IMR-90 (cell line): ENCODE measurements at regions not wholly inside any gene's neighbourhood (a gene's known extent, or its start where the extent isn't known, plus 50 kb on each side); places are given as distances from the start of the nearest gene placed in this dataset.

Experiments
- ATAC-seq: fragments of 200-7000 bp; cut with Tn5 transposase; 2 replicates; pipeline ENCODE4 v1.9.1; 2020; ENCODE audit warnings: low read depth, mild to moderate bottlenecking, moderate library complexity
- BruUV-seq: library from RNA; stranded (reverse); fragments of 400-500 nt; replicated peaks from 2 replicates; lab custom pipeline; 2021; lab: Mats Ljungman, UMichigan
- CTCF ChIA-PET: fragments of 300-600 bp; formaldehyde crosslinking; extraction: SDS; loops from one replicate; lab custom pipeline; 2021; ENCODE audit warnings: antibody characterized with exemption; lab: Yijun Ruan, JAX
- POLR2A ChIA-PET: fragments of 300-600 bp; sonication (Branson Sonifier 250); formaldehyde crosslinking; loops from one replicate; lab custom pipeline; 2022; ENCODE audit warnings: antibody characterized with exemption; ENCODE audit not compliant: unreplicated experiment; lab: Charles Lee
- DNase-seq: peaks from one replicate; pipeline ENCODE4 v3.0.0; 2013
- H2AFZ ChIP-seq: replicated peaks from 2 replicates; pipeline ENCODE3; 2013; ENCODE audit warnings: low read length, mild to moderate bottlenecking; ENCODE audit not compliant: poor library complexity
- H2AK5ac ChIP-seq: 2 replicates; pipeline ENCODE4 v1.6.1; 2013; ENCODE audit warnings: low read depth, low read length, inconsistent platforms
- H2AK9ac ChIP-seq: replicated peaks from 2 replicates; pipeline ENCODE3; 2013; ENCODE audit warnings: mild to moderate bottlenecking, low read depth, low read length, moderate library complexity; ENCODE audit not compliant: poor library complexity
- H2BK120ac ChIP-seq: 2 replicates; pipeline ENCODE4 v1.6.1; 2013; ENCODE audit warnings: low read depth, low read length, inconsistent platforms
- H2BK15ac ChIP-seq: 3 replicates; pipeline ENCODE4 v1.6.1; 2013; ENCODE audit warnings: low read depth, low read length, inconsistent platforms
- H2BK20ac ChIP-seq: 2 replicates; pipeline ENCODE4 v1.6.1; 2013; ENCODE audit warnings: low read depth, mild to moderate bottlenecking, inconsistent platforms, low read length, moderate library complexity
- H2BK5ac ChIP-seq: 2 replicates; pipeline ENCODE4 v1.6.1; 2013; ENCODE audit warnings: mild to moderate bottlenecking, low read depth, low read length, inconsistent platforms; ENCODE audit not compliant: poor library complexity, severe bottlenecking
- H3K14ac ChIP-seq: replicated peaks from 2 replicates; pipeline ENCODE4 v1.6.1; 2013; ENCODE audit warnings: low read depth, low read length, inconsistent platforms
- H3K18ac ChIP-seq: 2 replicates; pipeline ENCODE4 v1.6.1; 2013; ENCODE audit warnings: low read depth, low read length, control low read depth
- H3K23ac ChIP-seq: 2 replicates; pipeline ENCODE4 v1.6.1; 2013; ENCODE audit warnings: low read depth, low read length, inconsistent platforms
- H3K27ac ChIP-seq: 2 replicates; pipeline ENCODE4 v1.5.1; 2013; ENCODE audit warnings: mild to moderate bottlenecking, control low read depth, low read length; ENCODE audit not compliant: insufficient read depth
- H3K27me3 ChIP-seq: 2 replicates; pipeline ENCODE4 v1.6.1; 2013; ENCODE audit warnings: low read length; ENCODE audit not compliant: control insufficient read depth, insufficient read depth
- H3K36me3 ChIP-seq: 2 replicates; pipeline ENCODE4 v1.6.1; 2013; ENCODE audit warnings: low read length, mixed read lengths; ENCODE audit not compliant: control insufficient read depth, insufficient read depth
- H3K4ac ChIP-seq: 2 replicates; pipeline ENCODE4 v1.6.1; 2013; ENCODE audit warnings: low read depth, low read length, inconsistent platforms
- H3K4me1 ChIP-seq: 2 replicates; pipeline ENCODE4 v1.6.1; 2013; ENCODE audit warnings: low read length, mixed read lengths; ENCODE audit not compliant: control insufficient read depth, insufficient read depth
- H3K4me2 ChIP-seq: 2 replicates; pipeline ENCODE4 v1.6.1; 2013; ENCODE audit warnings: low read depth, mild to moderate bottlenecking, control low read depth, low read length, moderate library complexity
- H3K4me3 ChIP-seq: 2 replicates; pipeline ENCODE4 v1.5.1; 2013; ENCODE audit warnings: low read depth, mild to moderate bottlenecking, control low read depth, low read length, moderate library complexity; ENCODE audit not compliant: insufficient read depth
- H3K56ac ChIP-seq: 2 replicates; pipeline ENCODE4 v1.6.1; 2013; ENCODE audit warnings: low read length, inconsistent platforms; ENCODE audit not compliant: insufficient read depth; ENCODE audit errors: extremely low read depth
- H3K79me1 ChIP-seq, 2 experiments: 2 replicates each; pipeline ENCODE4 v1.6.1; 2013; ENCODE audit warnings: low read length in 2 of 2, inconsistent platforms in 1 of 2, low read depth in 1 of 2
- H3K9ac ChIP-seq: 2 replicates; pipeline ENCODE4 v1.6.1; 2013; ENCODE audit warnings: low read depth, low read length, control low read depth
- H3K9me1 ChIP-seq: 2 replicates; pipeline ENCODE4 v1.6.1; 2013; ENCODE audit warnings: low read length, inconsistent platforms; ENCODE audit not compliant: insufficient read depth
- H3K9me3 ChIP-seq: 2 replicates; pipeline ENCODE4 v1.6.1; 2013; ENCODE audit warnings: low read length; ENCODE audit not compliant: control insufficient read depth, insufficient read depth
- H4K20me1 ChIP-seq: 2 replicates; pipeline ENCODE4 v1.6.1; 2013; ENCODE audit warnings: low read length, inconsistent platforms; ENCODE audit not compliant: insufficient read depth
- H4K5ac ChIP-seq: 2 replicates; pipeline ENCODE4 v1.6.1; 2013; ENCODE audit warnings: mild to moderate bottlenecking, low read depth, low read length, control low read depth
- H4K8ac ChIP-seq, 2 experiments: 2 replicates each; pipeline ENCODE4 v1.6.1; 2013; ENCODE audit warnings: low read depth in 2 of 2, low read length in 2 of 2, control low read depth in 1 of 2, inconsistent platforms in 1 of 2
- H4K91ac ChIP-seq: 2 replicates; pipeline ENCODE4 v1.6.1; 2013; ENCODE audit warnings: low read depth, low read length, inconsistent platforms; ENCODE audit not compliant: insufficient read depth
- CHD1 ChIP-seq: IDR thresholded peaks from 2 replicates; pipeline ENCODE4 v1.6.1; 2012; ENCODE audit warnings: low read depth, low read length, improper control_type of control experiment
- FOS ChIP-seq: fragments of 150-350 bp; IDR thresholded peaks from 2 replicates; pipeline ENCODE4 v1.6.1; 2016; ENCODE audit warnings: low read depth, low read length
- MXI1 ChIP-seq: IDR thresholded peaks from 2 replicates; pipeline ENCODE4 v1.6.1; 2012; ENCODE audit warnings: low read depth, mild to moderate bottlenecking, low read length, moderate library complexity, borderline replicate concordance
- NFE2L2 ChIP-seq: fragments of 150-350 bp; IDR thresholded peaks from 2 replicates; pipeline ENCODE4 v1.6.1; 2016; ENCODE audit warnings: low read depth, mild to moderate bottlenecking, low read length
- RAD21 ChIP-seq: IDR thresholded peaks from 2 replicates; pipeline ENCODE4 v1.6.1; 2012; ENCODE audit warnings: low read length, improper control_type of control experiment
- RFX5 ChIP-seq: IDR thresholded peaks from 2 replicates; pipeline ENCODE4 v1.8.0; 2012; ENCODE audit warnings: low read depth, mild to moderate bottlenecking, low read length, moderate library complexity
- WGBS, 2 experiments: methylation state at CpG; one replicate each; pipeline versions ENCODE4 v1.1.5 to v1.1.7; 2013; ENCODE audit warnings: missing lambda C conversion rate in 2 of 2; ENCODE audit not compliant: insufficient read length in 1 of 2; ENCODE audit errors: extremely low coverage in 2 of 2; 5-methylcytosine and 5-hydroxymethylcytosine counted together
- dilution Hi-C: fragments of 300-500 bp; cut with HindIII; formaldehyde crosslinking; loops from one replicate; pipeline ENCODE4 v1.14.3; 2018; ENCODE audit warnings: low sequenced_read_pairs; ENCODE audit not compliant: unreplicated experiment
- in situ Hi-C: fragments of 300-500 bp; cut with MboI; formaldehyde crosslinking; loops from 3 replicates; pipeline ENCODE4 v1.14.3; 2019; ENCODE audit warnings: low sequenced_read_pairs, inconsistent platforms, mixed read lengths
- intact Hi-C: fragments of 100-400 bp; cut with micrococcal nuclease; formaldehyde crosslinking; loops from 2 replicates; pipeline ENCODE4 v1.10.0; 2022

DNA sequence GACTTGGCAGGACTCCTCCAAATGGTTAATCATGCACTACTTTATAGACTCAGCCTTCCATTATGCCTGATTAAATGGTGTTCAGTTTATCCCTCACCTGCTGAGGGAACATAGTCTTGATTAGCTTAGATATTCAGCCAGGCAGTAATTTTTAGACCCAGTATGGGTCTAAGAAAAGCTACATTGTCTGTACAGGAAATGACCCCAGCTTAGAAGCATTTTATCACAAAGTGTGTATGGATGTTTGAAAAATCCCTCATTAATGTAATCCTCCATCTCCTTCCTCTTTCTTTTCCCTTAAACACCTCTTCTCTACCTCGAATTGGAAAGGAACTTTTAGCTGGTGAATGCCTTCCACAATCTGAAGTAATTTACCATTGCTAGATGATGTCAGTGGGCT lies 252.2 kb upstream of the BMP2 start:
- no peaks in the 10 kb centered on the region; the same call in 1 of the 2 replicates for H3K9me3 ChIP-seq
- H2BK20ac ChIP-seq: no peak overlapping the region
- POLR2A ChIA-PET: no interaction called here
- H3K23ac ChIP-seq: no peak overlapping the region
- H3K4me3 ChIP-seq: no peak overlapping the region
- DNase-seq: peak; percentile 8
- H3K14ac ChIP-seq: peak overlapping the region; percentile 22; the same call in 1 of the 2 replicates
- no peak overlapping the region for H3K27ac ChIP-seq
- no peaks in the 10 kb centered on the region for H3K79me1 ChIP-seq
- no peak overlapping the region for H4K8ac ChIP-seq
- no peak for TF ChIP-seq RAD21
- TF ChIP-seq MXI1: no peak
- TF ChIP-seq CHD1: no peak
- no peak for TF ChIP-seq FOS
- no peak for TF ChIP-seq NFE2L2
- no peak for TF ChIP-seq RFX5
- H2BK120ac ChIP-seq: no peak overlapping the region
- no peaks in the 10 kb centered on the region for H3K4me1 ChIP-seq
- ATAC-seq: no peak
- H3K36me3 ChIP-seq: no peaks in the 10 kb centered on the region
- no peak overlapping the region for H2AFZ ChIP-seq
- H3K4ac ChIP-seq: no peak overlapping the region
- no CpG with 5 or more reads among the region's 1 CpG for WGBS, 2 experiments
- no TSS peak for BruUV-seq
- no peak overlapping the region; the same call in 1 of the 2 replicates for H4K5ac ChIP-seq
- intact Hi-C loops (no loop called here), dilution Hi-C loops (no loop called here), in situ Hi-C loops (no loop called here)
- no peak overlapping the region for H2AK5ac ChIP-seq
- H3K4me2 ChIP-seq: no peak overlapping the region
- no peaks in the 10 kb centered on the region for H3K9me1 ChIP-seq
- H2BK5ac ChIP-seq: no peak overlapping the region
- H3K18ac ChIP-seq: no peak overlapping the region
- H4K20me1 ChIP-seq: no peaks in the 10 kb centered on the region
- no peak overlapping the region for H4K91ac ChIP-seq
- H3K9ac ChIP-seq: no peak overlapping the region
- no peak overlapping the region; the same call in 1 of the 2 replicates for H3K56ac ChIP-seq
- no peak overlapping the region for H2AK9ac ChIP-seq
- no peaks in the 10 kb centered on the region; the same call in 1 of the 2 replicates for H3K27me3 ChIP-seq
- CTCF ChIA-PET: interaction anchor here (1.0 kb wide), 1 partner anchor 250 kb away, joined by 3 read pairs; no protein-coding TSS in a partner anchor
- H2BK15ac ChIP-seq: no peak overlapping the region
